ENCODE measurements at regions not wholly inside any gene's neighbourhood (a gene's known extent, or its start where the extent isn't known, plus 50 kb on each side); places are given as distances from the start of the nearest gene placed in this dataset.

GRCh38 chr15:100714034-100714748 is 111.8 kb downstream of the ASB7 start:
- no peak for DNase-seq (ENCODE audit: low read depth, low spot score)
- TF ChIP-seq CTCF (IDR thresholded peaks at IDR 0.05; ENCODE audit: low read depth, low read length): no peak
- in situ Hi-C loops (cut with HindIII; ENCODE audit: low sequenced_read_pairs): no loop called here
- H3K4me3 ChIP-seq (ENCODE audit: low read depth, low read length): no peak overlapping the region

- no peak overlapping the region for H3K4me3 ChIP-seq (ENCODE audit: low read depth, low read length)
- no peak for DNase-seq (ENCODE audit: low read depth, low spot score)
- no peak for TF ChIP-seq CTCF (IDR thresholded peaks at IDR 0.05; ENCODE audit: low read depth, low read length)
- in situ Hi-C loops (cut with HindIII; ENCODE audit: low sequenced_read_pairs): no loop called here
These were observed 112.5 kb downstream of the ASB7 start for GRCh38 chr15:100714749-100715342.

- DNase-seq (ENCODE audit: low read depth, low spot score): no peak
- in situ Hi-C loops (cut with HindIII; ENCODE audit: low sequenced_read_pairs): no loop called here
- H3K4me3 ChIP-seq (ENCODE audit: low read depth, low read length): no peak overlapping the region
- no peak for TF ChIP-seq CTCF (IDR thresholded peaks at IDR 0.05; ENCODE audit: low read depth, low read length)
These were observed 113.4 kb downstream of the ASB7 start for GRCh38 chr15:100715571-100716455.

GRCh38 chr15:100716456-100717085 is 114.2 kb downstream of the ASB7 start:
- DNase-seq (ENCODE audit: low read depth, low spot score): no peak
- in situ Hi-C loops (cut with HindIII; ENCODE audit: low sequenced_read_pairs): no loop called here
- no peak for TF ChIP-seq CTCF (IDR thresholded peaks at IDR 0.05; ENCODE audit: low read depth, low read length)
- no peak overlapping the region for H3K4me3 ChIP-seq (ENCODE audit: low read depth, low read length)

- DNase-seq (ENCODE audit: low read depth, low spot score): no peak
- H3K4me3 ChIP-seq (ENCODE audit: low read depth, low read length): no peak overlapping the region
- in situ Hi-C loops (cut with HindIII; ENCODE audit: low sequenced_read_pairs): no loop called here
- TF ChIP-seq CTCF (IDR thresholded peaks at IDR 0.05; ENCODE audit: low read depth, low read length): no peak
These were observed 115.2 kb downstream of the ASB7 start for GRCh38 chr15:100717596-100717995.
